Stomach (tissue), 8 donors: ENCODE measurements at regions not wholly inside any gene's neighbourhood (a gene's known extent, or its start where the extent isn't known, plus 50 kb on each side); places are given as distances from the start of the nearest gene placed in this dataset.
"Not testable (repeated sequence)": the region's sequence is repeated elsewhere in the genome, so short reads cannot be mapped to it uniquely, and the experiment has no call there.

Experiments
- DNase-seq, 2 donors: peaks; one replicate each; pipeline versions ENCODE4 v3.0.0 to v3.0.0-alpha.2; 2013 to 2019
- H3K27ac ChIP-seq, 5 donors: fragments of 200-600 bp in 4 of 5; sonication (generic) in 4 of 5; one replicate each; pipeline ENCODE4 v1.5.1; 2013 to 2019; ENCODE audit warnings: mild to moderate bottlenecking in 1 of 5, moderate library complexity in 1 of 5
- H3K27me3 ChIP-seq, 3 donors: fragments of 200-600 bp; sonication (generic); one replicate each; pipeline ENCODE4 v1.5.1; 2017 to 2019; ENCODE audit warnings: mixed run types in 1 of 3
- H3K36me3 ChIP-seq, 4 donors: fragments of 200-600 bp; sonication (generic); 1 replicate in 3 of 4; 2 replicates in 1 of 4; pipeline ENCODE4 v1.5.1; 2016 to 2019
- H3K4me1 ChIP-seq, 4 donors: fragments of 200-600 bp; sonication (generic); one replicate each; pipeline ENCODE4 v1.5.1; 2016 to 2019
- H3K4me3 ChIP-seq, 4 donors: fragments of 200-600 bp; sonication (generic) in 3 of 4; one replicate each; pipeline ENCODE4 v1.5.1; 2016 to 2019; ENCODE audit warnings: mild to moderate bottlenecking in 1 of 4
- H3K9me3 ChIP-seq, 4 donors: fragments of 200-600 bp; sonication (generic); one replicate each; pipeline ENCODE4 v1.5.1; 2016 to 2019
- CTCF ChIP-seq, 7 experiments: fragments of 450-650 bp in 4 of 7; fragments of 200-600 bp in 3 of 7; sonication (generic) in 3 of 7; IDR thresholded peaks; one replicate each; pipeline ENCODE4 v1.5.1; 2016 to 2019; ENCODE audit warnings: antibody characterized with exemption in 7 of 7, control low read depth in 2 of 7, mild to moderate bottlenecking in 1 of 7
- EP300 ChIP-seq: sonication (generic); formaldehyde crosslinking; IDR thresholded peaks from one replicate; pipeline ENCODE4 v1.6.1; 2017; ENCODE audit warnings: antibody characterized with exemption
- POLR2A ChIP-seq, 4 donors: fragments of 450-650 bp; IDR thresholded peaks; one replicate each; pipeline ENCODE4 v1.6.1; 2016; ENCODE audit warnings: antibody characterized with exemption in 4 of 4, control low read depth in 2 of 4, mild to moderate bottlenecking in 1 of 4, moderate library complexity in 1 of 4
- POLR2AphosphoS5 ChIP-seq, 3 donors: sonication (generic); formaldehyde crosslinking; IDR thresholded peaks; one replicate each; pipeline ENCODE4 v1.6.1; 2016; ENCODE audit warnings: antibody characterized with exemption in 3 of 3
- WGBS, 5 donors: extraction: QIAGEN DNeasy Blood & Tissue Kit in 3 of 5; methylation state at CpG; one replicate each; pipeline versions ENCODE4 v1.1.5 to v1.1.7; 2013 to 2018; 5-methylcytosine and 5-hydroxymethylcytosine counted together
- intact Hi-C: fragments of 100-400 bp; cut with DNase I; formaldehyde crosslinking; loops from one replicate; pipeline ENCODE4 v1.15.1; 2023; ENCODE audit warnings: low total_unique reads
- donor health status: healthy with polysubstance abuse.
- donor health status: Bipolar disorder and iron deficiency.
- donor health status: healthy.

- Histone ChIP-seq H3K9me3 (no peaks in the 10 kb centered on the region), H3K36me3 (no peaks in the 10 kb centered on the region), H3K4me3 (no peak overlapping the region), H3K27me3 (no peaks in the 10 kb centered on the region), H3K27ac (no peak overlapping the region), H3K4me1 (peaks cover 0 to 13% (median 3%) of the 10 kb centered on the region in 4 donors)
- TF ChIP-seq CTCF (IDR thresholded peaks at IDR 0.05): no peak
- TF ChIP-seq EP300: no peak
- no peak for TF ChIP-seq POLR2A (IDR thresholded peaks at IDR 0.05)
- TF ChIP-seq POLR2AphosphoS5 (IDR thresholded peaks at IDR 0.05): no peak
- no peak for DNase-seq
- WGBS, 5 donors: 70 to 87% (median 80%) methylated on average over 3 of the region's 3 CpGs
- intact Hi-C loops: no loop called here
Measured at GRCh38 chr1:59212706-59213105, 84.2 kb upstream of the FGGY start.

GRCh38 chr1:59214248-59215208, 82.4 kb upstream of the FGGY start:
- no peak for TF ChIP-seq POLR2A (IDR thresholded peaks at IDR 0.05)
- TF ChIP-seq CTCF (IDR thresholded peaks at IDR 0.05): no peak
- TF ChIP-seq POLR2AphosphoS5 (IDR thresholded peaks at IDR 0.05): peak in 1 of 3 donors; percentile 29
- no peak for TF ChIP-seq EP300
- no peaks in the 10 kb centered on the region for H3K27me3 ChIP-seq
- H3K27ac ChIP-seq: peak overlapping the region in 2 of 5 donors; percentile 24 to 35
- peak; percentile 36 to 77 for DNase-seq
- H3K36me3 ChIP-seq: no peaks in the 10 kb centered on the region
- 45 to 62% (median 61%) methylated on average over 10 of the region's 10 CpGs for WGBS, 5 donors
- intact Hi-C loops: no loop called here
- H3K9me3 ChIP-seq: no peaks in the 10 kb centered on the region
- H3K4me1 ChIP-seq: peaks cover 0 to 13% (median 3%) of the 10 kb centered on the region in 4 donors
- H3K4me3 ChIP-seq: no peak overlapping the region

- H3K27me3 ChIP-seq: no peaks in the 10 kb centered on the region
- peaks cover 0 to 13% (median 3%) of the 10 kb centered on the region in 4 donors for H3K4me1 ChIP-seq
- H3K9me3 ChIP-seq: no peaks in the 10 kb centered on the region
- DNase-seq: no peak
- WGBS, 5 donors: 69 to 99% (median 94%) methylated on average over 2 to 6 of the region's 6 CpGs
- no peak overlapping the region for H3K27ac ChIP-seq
- intact Hi-C loops: no loop called here
- no peaks in the 10 kb centered on the region for H3K36me3 ChIP-seq
- no peak overlapping the region for H3K4me3 ChIP-seq
- TF ChIP-seq POLR2AphosphoS5 (IDR thresholded peaks at IDR 0.05): no peak
- TF ChIP-seq EP300: no peak
- no peak for TF ChIP-seq POLR2A (IDR thresholded peaks at IDR 0.05)
- no peak for TF ChIP-seq CTCF (IDR thresholded peaks at IDR 0.05)
Measured at GRCh38 chr1:59215766-59216291, 81.1 kb upstream of the FGGY start.

- H3K27me3 ChIP-seq, intact Hi-C loops, DNase-seq, H3K36me3 ChIP-seq, H3K9me3 ChIP-seq, H3K4me3 ChIP-seq, H3K27ac ChIP-seq: not testable (repeated sequence)
- H3K4me1 ChIP-seq: peaks cover 0 to 13% (median 3%) of the 10 kb centered on the region in 4 donors
- 61 to 88% (median 81%) methylated on average over 2 of the region's 2 CpGs for WGBS, 5 donors
Measured at GRCh38 chr1:59217439-59217838, 79.5 kb upstream of the FGGY start.
